ENCODE measurements at regions not wholly inside any gene's neighbourhood (a gene's known extent, or its start where the extent isn't known, plus 50 kb on each side); places are given as distances from the start of the nearest gene placed in this dataset.

- no peak overlapping the region for H4K5ac ChIP-seq (ENCODE audit: low read depth, low read length)
- DNase-seq (no peak), ATAC-seq (ENCODE audit: low read depth) (no peak)
- no peak overlapping the region for H3K4me3 ChIP-seq (ENCODE audit: insufficient read depth, low read depth, low read length)
- H4K91ac ChIP-seq (ENCODE audit: insufficient read depth, low read depth, low read length) = no peak overlapping the region
- H2AK9ac ChIP-seq (replicated peaks; ENCODE audit: low read depth, low read length, poor library complexity) = no peak overlapping the region
- H3K36me3 ChIP-seq (ENCODE audit: control insufficient read depth, insufficient read depth, low read length) = no peaks in the 10 kb centered on the region
- no peaks in the 10 kb centered on the region; the same call in 1 of the 2 replicates for H3K9me3 ChIP-seq (ENCODE audit: control insufficient read depth, insufficient read depth, low read length)
- H2BK5ac ChIP-seq (ENCODE audit: low read depth, low read length, poor library complexity, severe bottlenecking) = no peak overlapping the region
- H3K56ac ChIP-seq (ENCODE audit: extremely low read depth, insufficient read depth, low read length) = no peak overlapping the region
- no peak overlapping the region for H3K4me2 ChIP-seq (ENCODE audit: low read depth, low read length)
- H3K18ac ChIP-seq (ENCODE audit: low read depth, low read length) = no peak overlapping the region
- no peak overlapping the region for H3K23ac ChIP-seq (ENCODE audit: low read depth, low read length)
- H3K9ac ChIP-seq (ENCODE audit: low read depth, low read length) = no peak overlapping the region
- H3K27ac ChIP-seq (ENCODE audit: insufficient read depth, low read length) = no peak overlapping the region
- H2AFZ ChIP-seq (replicated peaks; ENCODE audit: low read length, poor library complexity) = no peak overlapping the region
- no TSS peak for BruUV-seq (replicated peaks)
- no peak overlapping the region for H2BK120ac ChIP-seq (ENCODE audit: low read depth, low read length)
- in situ Hi-C loops (cut with MboI; ENCODE audit: low sequenced_read_pairs) = no loop called here
- H4K8ac ChIP-seq (ENCODE audit: low read depth in 2 of 2, low read length in 2 of 2) = no peak overlapping the region
- H3K79me1 ChIP-seq (ENCODE audit: low read depth in 1 of 2, low read length in 2 of 2) = no peaks in the 10 kb centered on the region
- H4K20me1 ChIP-seq (ENCODE audit: insufficient read depth, low read length) = no peaks in the 10 kb centered on the region
- no peaks in the 10 kb centered on the region for H3K9me1 ChIP-seq (ENCODE audit: insufficient read depth, low read length)
- ChIA-PET POLR2A (ENCODE audit: unreplicated experiment) (no interaction called here), CTCF (no interaction called here)
- H3K14ac ChIP-seq (replicated peaks; ENCODE audit: low read depth, low read length) = no peak overlapping the region
- intact Hi-C loops (cut with micrococcal nuclease) = no loop called here
- no peaks in the 10 kb centered on the region for H3K4me1 ChIP-seq (ENCODE audit: control insufficient read depth, insufficient read depth, low read length)
- no peak overlapping the region for H3K4ac ChIP-seq (ENCODE audit: low read depth, low read length)
- H3K27me3 ChIP-seq (ENCODE audit: control insufficient read depth, insufficient read depth, low read length) = no peaks in the 10 kb centered on the region
- H2BK15ac ChIP-seq (ENCODE audit: low read depth, low read length) = no peak overlapping the region
- no peak overlapping the region for H2AK5ac ChIP-seq (ENCODE audit: low read depth, low read length)
- TF ChIP-seq CTCF (conservative IDR thresholded peaks at IDR 0.05; ENCODE audit: low read depth, low read length) = no peak
- no peak for TF ChIP-seq RCOR1 (IDR thresholded peaks at IDR 0.05; ENCODE audit: insufficient replicate concordance, low read length)
- TF ChIP-seq SMC3 (IDR thresholded peaks at IDR 0.05; ENCODE audit: low read depth, low read length) = no peak
- TF ChIP-seq RAD21 (IDR thresholded peaks at IDR 0.05; ENCODE audit: low read length) = no peak
- TF ChIP-seq NFE2L2 (IDR thresholded peaks at IDR 0.05; ENCODE audit: low read depth, low read length) = no peak
- TF ChIP-seq BHLHE40 (IDR thresholded peaks at IDR 0.05; ENCODE audit: low read depth, low read length) = no peak
- TF ChIP-seq POLR2A (IDR thresholded peaks at IDR 0.05; ENCODE audit: low read depth, low read length) = no peak
- no peak overlapping the region for H2BK20ac ChIP-seq (ENCODE audit: low read depth, low read length)
- 100% methylated on average over 1 of the region's 1 CpG; no CpG with 5 or more reads in 1 of the 2 experiments for WGBS, 2 experiments (ENCODE audit: extremely low coverage in 2 of 2, insufficient read length in 1 of 2)
- dilution Hi-C loops (cut with HindIII; ENCODE audit: low sequenced_read_pairs, unreplicated experiment) = no loop called here
Measured at GRCh38 chr1:118811156-118811555, 177.0 kb downstream of the TBX15 start.
